ENCODE measurements at regions not wholly inside any gene's neighbourhood (a gene's known extent, or its start where the extent isn't known, plus 50 kb on each side); places are given as distances from the start of the nearest gene placed in this dataset.

DNA sequence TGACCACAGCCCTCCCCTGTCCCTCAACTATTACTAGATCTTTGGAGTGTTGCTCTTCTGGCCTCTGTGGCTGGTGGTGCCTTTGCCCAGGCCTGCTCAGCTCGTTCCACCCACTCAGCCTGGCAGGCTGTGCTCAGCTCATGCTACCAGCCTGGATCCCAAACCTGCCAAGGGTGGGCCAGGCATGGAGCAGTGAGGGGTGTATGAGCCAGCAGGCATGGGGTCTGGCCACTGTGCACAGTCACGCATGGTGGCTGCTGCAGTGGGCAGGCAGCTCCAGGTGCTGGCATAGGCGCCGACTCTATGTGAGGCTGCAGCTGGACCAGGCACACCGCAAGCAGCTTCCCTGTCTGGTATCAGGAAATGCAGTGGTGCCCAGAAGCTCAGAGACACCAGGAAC lies 449.9 kb downstream of the MATN1 start:
- H3K4me3 ChIP-seq (ENCODE audit: low read length): no peak overlapping the region
- H3K27ac ChIP-seq (ENCODE audit: low read depth, low read length): no peak overlapping the region
- H3K36me3 ChIP-seq (ENCODE audit: control insufficient read depth, insufficient read depth, low read length): no peaks in the 10 kb centered on the region
- no peak overlapping the region for H3K9ac ChIP-seq (ENCODE audit: low read length)
- peaks cover 7% of the 10 kb centered on the region for H3K27me3 ChIP-seq (ENCODE audit: control insufficient read depth, insufficient read depth, low read length)
- no peaks in the 10 kb centered on the region for H3K4me1 ChIP-seq (ENCODE audit: control insufficient read depth, insufficient read depth, low read length)

DNA sequence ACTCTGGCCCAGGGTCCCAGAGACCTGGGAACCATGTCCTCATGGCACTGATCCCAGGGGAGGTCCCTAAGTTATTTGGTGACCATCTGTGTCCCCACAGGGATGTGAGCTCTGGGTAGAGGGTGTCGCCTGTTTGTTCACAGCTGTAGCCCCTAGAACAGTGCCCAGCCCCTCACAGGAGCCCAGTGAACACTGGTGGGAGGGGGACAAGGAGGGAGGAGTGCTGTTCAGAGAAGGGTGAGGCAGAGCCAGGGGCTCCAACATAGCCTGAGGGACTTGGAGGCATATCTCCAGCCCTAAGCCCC lies 450.4 kb downstream of the MATN1 start:
- Histone ChIP-seq H3K4me1 (ENCODE audit: control insufficient read depth, insufficient read depth, low read length) (no peaks in the 10 kb centered on the region), H3K27me3 (ENCODE audit: control insufficient read depth, insufficient read depth, low read length) (peaks cover 5% of the 10 kb centered on the region), H3K27ac (ENCODE audit: low read depth, low read length) (no peak overlapping the region), H3K36me3 (ENCODE audit: control insufficient read depth, insufficient read depth, low read length) (no peaks in the 10 kb centered on the region), H3K9ac (ENCODE audit: low read length) (no peak overlapping the region), H3K4me3 (ENCODE audit: low read length) (no peak overlapping the region)

DNA sequence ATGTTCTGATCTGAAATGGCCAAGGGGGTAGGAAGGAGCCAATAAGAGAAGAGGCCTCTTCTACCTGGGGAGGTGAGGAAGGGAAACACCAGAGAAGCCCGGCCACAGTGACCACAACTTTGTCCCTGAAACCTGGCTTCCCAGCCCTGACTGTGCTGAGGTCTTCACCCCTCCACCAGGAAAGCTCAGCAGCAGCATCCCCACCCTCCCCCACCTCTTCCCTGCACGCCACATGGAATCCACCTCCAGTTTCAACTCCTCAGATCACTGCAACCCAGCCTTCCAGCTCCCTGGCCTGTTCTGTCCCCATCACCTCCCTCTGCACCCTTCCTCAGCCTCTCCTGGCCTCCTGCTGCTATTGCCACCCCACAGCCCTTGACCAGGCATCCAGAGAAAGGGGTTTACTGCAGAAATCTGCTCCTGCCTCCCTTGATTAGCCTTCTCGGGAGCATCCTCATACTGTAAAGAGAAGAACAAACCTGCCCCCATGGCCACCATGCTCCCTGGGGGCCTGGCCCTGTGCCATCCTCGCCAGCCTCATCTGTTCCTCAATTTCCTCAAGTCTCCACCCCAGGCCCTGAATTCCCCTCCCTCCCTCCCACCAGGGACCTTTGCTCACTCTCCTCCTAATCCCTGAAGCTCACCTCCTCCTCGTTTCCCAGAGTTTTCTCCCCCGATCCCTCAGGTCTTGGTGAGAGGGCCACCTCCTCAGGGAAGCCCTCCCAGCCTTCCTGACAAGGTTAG lies 450.9 kb downstream of the MATN1 start:
- Histone ChIP-seq H3K27ac (ENCODE audit: low read depth, low read length) (no peak overlapping the region), H3K27me3 (ENCODE audit: control insufficient read depth, insufficient read depth, low read length) (peaks cover 3% of the 10 kb centered on the region), H3K9ac (ENCODE audit: low read length) (no peak overlapping the region), H3K4me3 (ENCODE audit: low read length) (no peak overlapping the region), H3K4me1 (ENCODE audit: control insufficient read depth, insufficient read depth, low read length) (no peaks in the 10 kb centered on the region), H3K36me3 (ENCODE audit: control insufficient read depth, insufficient read depth, low read length) (no peaks in the 10 kb centered on the region)

DNA sequence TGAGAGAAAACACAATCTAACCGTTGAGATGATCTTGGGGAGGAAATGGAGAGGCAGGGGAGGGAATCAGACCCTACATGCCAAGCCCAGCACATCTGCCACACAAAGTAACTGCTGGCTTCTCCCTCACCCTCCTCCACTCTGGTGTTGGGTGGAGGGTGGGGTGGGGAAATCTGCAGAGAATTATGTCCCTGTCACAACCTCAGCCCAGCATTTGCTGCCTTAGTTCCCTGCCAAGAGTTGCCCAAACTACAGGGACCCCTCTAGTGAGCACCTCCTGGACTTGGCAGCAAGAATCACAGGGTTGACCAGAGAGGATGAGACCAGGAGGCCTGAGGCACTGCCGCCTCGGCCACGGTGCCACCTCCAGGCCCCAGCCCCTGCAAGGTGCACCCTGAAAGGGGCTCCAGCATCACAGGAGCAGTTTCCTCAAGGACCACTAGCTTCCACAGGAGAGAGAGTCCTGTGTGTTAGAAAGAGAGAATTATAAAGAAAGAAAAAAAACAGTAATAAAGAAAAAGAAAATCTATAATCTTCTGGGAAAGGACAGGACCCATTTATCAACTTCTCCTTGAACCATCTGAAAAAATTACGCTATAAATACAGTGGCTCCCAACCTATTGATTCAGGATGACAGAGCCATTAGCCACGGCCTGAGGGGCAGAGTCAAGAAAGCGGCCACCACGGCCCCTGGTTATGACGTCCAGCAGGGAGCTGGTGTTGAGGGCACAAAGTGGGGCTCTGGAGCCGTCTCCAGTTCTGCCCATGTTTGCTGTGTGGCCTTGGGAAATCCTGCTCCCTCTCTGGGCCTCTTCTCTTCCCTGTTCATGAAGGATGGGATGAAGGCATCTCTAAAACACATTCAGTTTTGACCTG lies 451.7 kb downstream of the MATN1 start:
- H3K27ac ChIP-seq (ENCODE audit: low read depth, low read length): no peak overlapping the region
- H3K36me3 ChIP-seq (ENCODE audit: control insufficient read depth, insufficient read depth, low read length): no peaks in the 10 kb centered on the region

DNA sequence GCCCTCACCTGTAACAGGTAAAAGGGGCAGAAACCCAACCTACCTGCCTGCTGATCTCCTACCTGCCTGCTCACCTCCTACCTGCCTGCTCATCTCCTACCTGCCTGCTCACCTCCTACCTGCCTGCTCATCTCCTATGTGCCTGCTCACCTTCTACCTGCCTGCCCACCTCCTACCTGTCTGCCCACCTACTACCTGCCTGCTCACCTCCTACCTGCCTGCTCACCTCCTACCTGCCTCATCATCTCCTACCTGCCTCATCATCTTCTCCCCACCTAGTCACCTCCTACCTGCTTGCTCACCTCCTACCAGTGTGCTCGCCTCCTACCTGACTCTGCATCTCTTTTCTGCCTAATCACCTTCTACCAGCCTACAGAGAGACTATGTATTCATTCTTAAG lies 452.9 kb downstream of the MATN1 start:
- Histone ChIP-seq H3K4me1 (ENCODE audit: control insufficient read depth, insufficient read depth, low read length) (no peaks in the 10 kb centered on the region), H3K4me3 (ENCODE audit: low read length) (no peak overlapping the region), H3K9ac (ENCODE audit: low read length) (no peak overlapping the region), H3K27me3 (ENCODE audit: control insufficient read depth, insufficient read depth, low read length) (peaks cover 3% of the 10 kb centered on the region), H3K36me3 (ENCODE audit: control insufficient read depth, insufficient read depth, low read length) (no peaks in the 10 kb centered on the region), H3K27ac (ENCODE audit: low read depth, low read length) (no peak overlapping the region)

More for the DNA sequence above, 451.7 kb downstream of the MATN1 start:
- H3K4me3 ChIP-seq (ENCODE audit: low read length): no peak overlapping the region
- H3K27me3 ChIP-seq (ENCODE audit: control insufficient read depth, insufficient read depth, low read length): peaks cover 3% of the 10 kb centered on the region
- no peak overlapping the region for H3K9ac ChIP-seq (ENCODE audit: low read length)
- H3K4me1 ChIP-seq (ENCODE audit: control insufficient read depth, insufficient read depth, low read length): no peaks in the 10 kb centered on the region

DNA sequence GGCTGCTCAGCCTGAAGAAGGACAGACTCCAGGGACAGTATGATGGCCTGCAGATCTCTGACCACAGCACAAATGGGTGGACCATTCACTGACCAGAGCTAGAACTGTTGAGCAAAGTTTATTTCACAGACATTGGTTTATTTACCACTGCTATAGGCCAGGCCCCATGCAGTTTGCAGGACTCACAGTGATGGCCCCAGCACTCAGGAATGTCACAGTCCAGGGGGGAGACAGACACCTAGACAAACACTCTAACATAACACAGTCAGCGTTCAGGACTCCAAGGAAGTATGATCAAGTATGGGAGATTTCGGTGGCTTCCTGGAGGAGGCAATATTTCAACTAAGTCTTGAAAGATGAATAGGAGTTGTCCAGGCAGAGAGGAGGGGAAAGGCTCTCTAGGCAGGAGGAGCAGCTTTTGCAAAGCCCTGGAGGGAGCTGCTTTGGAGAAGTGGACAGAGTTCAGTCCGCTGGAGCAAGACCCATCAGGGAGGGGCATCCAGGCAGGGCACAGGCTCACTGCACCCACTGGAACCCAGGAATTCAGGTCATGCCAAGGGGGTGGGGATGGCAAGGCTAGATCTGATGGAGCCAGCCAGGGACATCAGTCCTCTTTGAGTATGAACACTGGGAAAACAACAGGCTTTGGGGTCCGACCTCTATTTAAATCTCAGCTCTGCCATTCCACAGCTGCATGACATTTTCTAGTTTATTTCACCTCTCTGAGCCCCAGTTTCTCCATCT lies 454.3 kb downstream of the MATN1 start:
- no peaks in the 10 kb centered on the region for H3K36me3 ChIP-seq (ENCODE audit: control insufficient read depth, insufficient read depth, low read length)
- H3K27me3 ChIP-seq (ENCODE audit: control insufficient read depth, insufficient read depth, low read length): peaks cover 3% of the 10 kb centered on the region
- H3K27ac ChIP-seq (ENCODE audit: low read depth, low read length): no peak overlapping the region
- no peak overlapping the region for H3K9ac ChIP-seq (ENCODE audit: low read length)
- H3K4me3 ChIP-seq (ENCODE audit: low read length): no peak overlapping the region
- H3K4me1 ChIP-seq (ENCODE audit: control insufficient read depth, insufficient read depth, low read length): no peaks in the 10 kb centered on the region

DNA sequence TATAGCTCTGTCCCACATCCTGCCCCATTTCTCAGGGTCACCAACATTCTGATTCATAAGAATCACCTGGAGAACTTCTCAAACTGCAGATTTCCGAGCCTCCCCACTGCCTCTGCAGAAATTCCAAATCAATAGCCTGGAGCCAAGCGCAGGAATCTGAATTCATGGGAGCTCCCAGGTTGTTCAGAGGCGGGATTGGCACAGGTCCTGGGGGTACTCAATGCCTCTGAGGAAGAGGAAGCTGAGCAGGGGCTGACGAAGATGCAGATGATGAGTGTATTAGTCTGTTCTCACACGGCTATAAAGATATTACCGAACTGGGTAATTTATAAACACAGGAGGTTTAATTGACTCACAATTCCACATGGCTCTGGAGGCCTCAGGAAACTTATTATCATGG lies 455.5 kb downstream of the MATN1 start:
- Histone ChIP-seq H3K4me1 (ENCODE audit: control insufficient read depth, insufficient read depth, low read length) (no peaks in the 10 kb centered on the region), H3K27me3 (ENCODE audit: control insufficient read depth, insufficient read depth, low read length) (peaks cover 3% of the 10 kb centered on the region), H3K9ac (ENCODE audit: low read length) (no peak overlapping the region), H3K27ac (ENCODE audit: low read depth, low read length) (no peak overlapping the region), H3K36me3 (ENCODE audit: control insufficient read depth, insufficient read depth, low read length) (no peaks in the 10 kb centered on the region), H3K4me3 (ENCODE audit: low read length) (no peak overlapping the region)

DNA sequence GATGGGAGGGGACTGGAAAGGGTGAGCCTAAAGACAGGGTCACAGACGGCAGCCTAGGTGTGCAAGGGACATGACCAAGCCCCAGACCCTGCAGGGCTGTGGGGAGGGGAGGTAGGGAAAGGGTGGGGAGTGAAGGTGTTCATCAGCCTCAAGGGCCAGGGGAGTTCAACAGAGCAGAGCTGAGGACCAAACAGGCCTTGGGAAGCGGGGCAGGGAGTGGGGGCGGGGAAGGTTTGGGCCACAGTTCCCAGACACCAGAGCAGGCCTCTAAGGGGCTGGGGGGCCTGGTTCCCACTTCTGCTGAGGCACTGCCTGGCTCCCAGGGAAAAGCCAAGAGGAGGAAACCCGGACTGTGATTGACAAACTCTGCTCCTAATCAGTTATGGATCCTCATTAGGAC lies 456.3 kb downstream of the MATN1 start:
- Histone ChIP-seq H3K4me3 (ENCODE audit: low read length) (no peak overlapping the region), H3K9ac (ENCODE audit: low read length) (no peak overlapping the region), H3K27ac (ENCODE audit: low read depth, low read length) (no peak overlapping the region), H3K4me1 (ENCODE audit: control insufficient read depth, insufficient read depth, low read length) (no peaks in the 10 kb centered on the region), H3K36me3 (ENCODE audit: control insufficient read depth, insufficient read depth, low read length) (no peaks in the 10 kb centered on the region), H3K27me3 (ENCODE audit: control insufficient read depth, insufficient read depth, low read length) (peaks cover 3% of the 10 kb centered on the region)

DNA sequence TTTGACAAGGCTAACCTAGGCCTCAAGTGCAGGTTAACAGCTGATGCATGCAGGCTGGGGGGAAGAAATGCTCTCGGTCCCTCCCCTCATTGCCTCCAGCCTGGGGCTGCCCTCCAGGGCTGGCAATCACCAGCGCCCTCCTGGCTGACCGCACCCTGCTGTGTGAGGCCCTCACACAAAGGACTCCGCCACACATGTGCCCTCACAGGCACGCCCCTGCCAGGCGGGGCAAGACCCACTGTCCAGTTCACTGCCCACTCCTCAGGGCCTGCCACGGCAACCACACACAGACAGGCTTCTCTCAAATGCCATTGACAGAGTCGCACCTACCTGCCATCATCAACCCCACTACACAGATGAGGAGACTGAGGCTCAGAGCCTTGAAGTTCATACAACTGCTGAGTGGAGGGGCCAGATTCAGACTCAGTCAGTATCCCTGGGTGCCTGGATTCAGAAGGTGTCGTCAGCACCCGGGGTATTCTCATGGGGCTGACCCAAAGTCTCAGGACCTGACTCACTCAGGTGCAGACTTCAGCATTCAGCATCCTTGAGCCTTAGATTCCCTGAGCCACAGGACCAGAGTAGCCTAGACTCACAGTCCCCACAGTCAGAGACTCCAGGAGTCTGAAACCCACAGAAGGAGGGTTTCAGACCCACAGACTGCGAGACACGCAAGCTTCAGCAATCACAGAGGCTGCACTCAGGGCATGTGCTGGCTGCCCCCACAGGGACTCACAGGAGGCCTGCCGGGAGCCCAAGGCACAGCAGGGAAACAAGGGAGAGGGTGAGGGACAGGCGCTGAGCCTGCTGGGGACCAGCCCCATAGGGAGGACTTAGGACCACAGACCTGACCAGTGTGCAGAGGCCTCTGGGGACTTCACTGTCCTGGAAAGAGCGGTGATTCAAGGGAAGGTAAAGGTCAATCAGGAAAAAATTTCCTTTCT lies 458.0 kb downstream of the MATN1 start:
- Histone ChIP-seq H3K36me3 (ENCODE audit: control insufficient read depth, insufficient read depth, low read length) (no peaks in the 10 kb centered on the region), H3K4me3 (ENCODE audit: low read length) (no peak overlapping the region), H3K27me3 (ENCODE audit: control insufficient read depth, insufficient read depth, low read length) (peaks cover 3% of the 10 kb centered on the region), H3K4me1 (ENCODE audit: control insufficient read depth, insufficient read depth, low read length) (no peaks in the 10 kb centered on the region), H3K9ac (ENCODE audit: low read length) (no peak overlapping the region), H3K27ac (ENCODE audit: low read depth, low read length) (no peak overlapping the region)

DNA sequence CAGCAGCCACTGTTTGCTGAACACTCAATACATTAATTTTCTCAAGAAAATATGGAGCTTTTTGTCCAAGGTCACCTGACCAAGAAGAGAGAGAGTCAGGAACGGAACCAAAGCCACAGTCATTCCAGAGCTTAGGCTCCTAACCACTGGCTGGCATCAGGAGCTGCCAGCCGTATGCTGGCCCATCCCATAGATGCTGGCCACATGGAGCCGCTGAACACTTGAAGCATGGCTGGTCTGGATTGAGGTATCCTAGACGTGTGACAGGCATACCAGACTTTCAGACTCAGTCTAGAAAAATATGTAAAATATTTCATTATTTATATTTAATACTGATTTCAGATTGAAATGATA lies 458.7 kb downstream of the MATN1 start:
- Histone ChIP-seq H3K27ac (ENCODE audit: low read depth, low read length) (no peak overlapping the region), H3K4me1 (ENCODE audit: control insufficient read depth, insufficient read depth, low read length) (no peaks in the 10 kb centered on the region), H3K36me3 (ENCODE audit: control insufficient read depth, insufficient read depth, low read length) (no peaks in the 10 kb centered on the region), H3K4me3 (ENCODE audit: low read length) (no peak overlapping the region), H3K9ac (ENCODE audit: low read length) (no peak overlapping the region), H3K27me3 (ENCODE audit: control insufficient read depth, insufficient read depth, low read length) (no peaks in the 10 kb centered on the region)

DNA sequence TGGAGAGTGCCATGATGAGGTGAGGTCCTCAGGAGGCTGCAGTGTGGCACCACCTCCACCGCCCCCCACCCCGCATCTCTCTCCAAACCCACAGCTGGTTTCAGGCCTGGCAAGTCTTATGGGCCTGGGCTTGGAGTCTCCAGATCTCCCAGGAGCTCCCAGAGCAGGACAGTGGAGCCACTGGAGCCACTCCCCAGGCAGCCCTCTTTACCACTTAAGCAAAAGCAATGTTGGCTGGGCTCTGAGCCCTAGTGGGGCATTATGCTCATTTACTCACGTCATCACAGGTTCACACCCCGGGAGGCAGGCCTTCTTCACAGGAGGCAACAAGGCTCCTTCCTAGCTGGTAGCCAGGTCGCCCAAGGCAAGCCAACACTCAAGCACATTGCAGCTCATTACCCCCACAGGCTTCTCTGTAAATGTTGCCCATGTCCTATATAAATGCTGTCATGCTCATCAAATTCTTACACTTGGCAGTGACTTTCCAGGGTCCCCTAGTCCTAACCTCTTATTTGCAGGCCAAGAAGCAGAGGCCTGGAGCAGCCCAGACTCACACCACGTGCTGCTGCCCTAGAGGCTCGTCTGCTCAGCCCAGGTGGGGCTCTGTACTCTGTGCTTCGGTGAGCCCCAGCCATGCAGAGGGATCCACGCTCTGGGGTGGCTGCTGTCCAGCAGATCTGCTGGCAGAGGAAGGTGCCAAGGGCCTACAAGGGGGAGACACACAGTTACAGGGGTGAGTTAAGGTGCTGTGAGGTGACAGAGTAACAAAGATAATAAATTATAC lies 459.3 kb downstream of the MATN1 start:
- no peaks in the 10 kb centered on the region for H3K4me1 ChIP-seq (ENCODE audit: control insufficient read depth, insufficient read depth, low read length)
- H3K27me3 ChIP-seq (ENCODE audit: control insufficient read depth, insufficient read depth, low read length): no peaks in the 10 kb centered on the region
- H3K9ac ChIP-seq (ENCODE audit: low read length): no peak overlapping the region
- H3K36me3 ChIP-seq (ENCODE audit: control insufficient read depth, insufficient read depth, low read length): no peaks in the 10 kb centered on the region
- H3K27ac ChIP-seq (ENCODE audit: low read depth, low read length): no peak overlapping the region
- no peak overlapping the region for H3K4me3 ChIP-seq (ENCODE audit: low read length)
